NB4 (cell line): ENCODE measurements at regions not wholly inside any gene's neighbourhood (a gene's known extent, or its start where the extent isn't known, plus 50 kb on each side); places are given as distances from the start of the nearest gene placed in this dataset.

Experiments used
- DNase-seq: peaks from one replicate; pipeline ENCODE4 v3.0.0; 2010; ENCODE audit warnings: low read depth
- H3K4me3 ChIP-seq: one replicate; pipeline ENCODE4 v1.5.1; 2011; ENCODE audit warnings: mild to moderate bottlenecking, low read depth, low read length, moderate library complexity
- CTCF ChIP-seq: IDR thresholded peaks from one replicate; pipeline ENCODE4 v1.5.1; 2012; ENCODE audit warnings: low read depth, low read length
- MAX ChIP-seq: IDR thresholded peaks from 2 replicates; pipeline ENCODE4 v1.6.1; 2011; ENCODE audit warnings: low read depth, low read length
- MYC ChIP-seq: IDR thresholded peaks from 2 replicates; pipeline ENCODE4 v1.6.1; 2011; ENCODE audit warnings: low read depth, low read length
- POLR2A ChIP-seq: IDR thresholded peaks from 2 replicates; pipeline ENCODE4 v1.6.1; 2011; ENCODE audit warnings: mild to moderate bottlenecking; ENCODE audit not compliant: insufficient read length; ENCODE audit errors: extremely low read depth

- DNase-seq = no peak
- no peak for TF ChIP-seq MYC
- TF ChIP-seq MAX = no peak
- no peak for TF ChIP-seq CTCF
- TF ChIP-seq POLR2A = no peak
- no peak overlapping the region for H3K4me3 ChIP-seq
Measured at GRCh38 chr4:149203256-149204001, 612.2 kb downstream of the IQCM start.

- TF ChIP-seq POLR2A = no peak
- no peak for TF ChIP-seq MAX
- TF ChIP-seq MYC = no peak
- no peak for TF ChIP-seq CTCF
- DNase-seq = no peak
- H3K4me3 ChIP-seq = no peak overlapping the region
Measured at GRCh38 chr4:149202117-149202516, 613.5 kb downstream of the IQCM start.

GRCh38 chr4:149199594-149199993, 616.0 kb downstream of the IQCM start:
- no peak overlapping the region for H3K4me3 ChIP-seq
- no peak for DNase-seq
- TF ChIP-seq CTCF (no peak), MAX (no peak), POLR2A (no peak), MYC (no peak)

GRCh38 chr4:149194061-149194460, 621.6 kb downstream of the IQCM start:
- H3K4me3 ChIP-seq = no peak overlapping the region
- DNase-seq = no peak
- TF ChIP-seq MAX (no peak), MYC (no peak), CTCF (no peak), POLR2A (no peak)

GRCh38 chr4:149187726-149188125, 627.9 kb downstream of the IQCM start:
- TF ChIP-seq CTCF = no peak
- TF ChIP-seq MYC = no peak
- TF ChIP-seq POLR2A = no peak
- TF ChIP-seq MAX = no peak
- H3K4me3 ChIP-seq = no peak overlapping the region
- no peak for DNase-seq
